ENCODE measurements at regions not wholly inside any gene's neighbourhood (a gene's known extent, or its start where the extent isn't known, plus 50 kb on each side); places are given as distances from the start of the nearest gene placed in this dataset.
A peak's percentile ranks its signal among the peaks of the same experiment; 100 is the strongest.

DNA sequence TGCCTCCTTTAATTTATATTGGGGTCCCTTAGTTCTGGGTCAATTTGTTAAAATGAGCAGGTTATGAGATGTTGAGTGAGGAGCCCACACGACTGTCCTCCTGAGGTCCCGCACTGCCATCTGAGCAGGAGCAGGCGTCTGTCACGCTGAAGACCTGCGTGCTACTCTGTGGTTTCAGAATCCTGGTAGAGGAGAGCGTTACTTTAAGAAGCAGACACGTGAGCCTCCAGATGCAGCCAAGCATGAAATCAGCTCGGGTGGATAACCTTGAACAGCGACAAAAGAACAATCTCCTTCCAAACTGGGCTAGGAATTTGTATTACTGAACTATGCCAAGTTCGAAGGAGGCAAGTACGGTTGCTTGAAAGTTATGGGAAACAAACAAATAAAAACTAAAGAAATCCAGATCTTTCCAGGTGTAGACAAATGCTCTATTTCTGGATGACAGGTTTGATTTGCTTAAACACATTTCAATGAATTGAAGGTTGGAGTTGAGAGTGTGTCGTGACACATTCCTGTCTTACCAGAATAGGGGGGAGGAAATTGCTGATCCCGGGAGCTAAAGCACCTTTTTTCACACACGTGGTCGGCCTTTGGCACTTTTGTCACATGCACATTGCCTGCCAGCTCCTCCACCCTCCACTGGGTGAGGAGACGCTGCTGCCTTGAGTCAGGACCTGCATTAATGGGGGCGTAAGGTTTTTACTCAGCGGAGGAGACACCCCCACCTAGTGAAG lies 945.5 kb upstream of the SLC10A2 start:
- no peak overlapping the region for H3K4me3 ChIP-seq (ENCODE audit: low read length)
- H3K4me1 ChIP-seq (ENCODE audit: control insufficient read depth, insufficient read depth, low read length): peaks cover 10% of the 10 kb centered on the region
- peak overlapping the region; percentile 19 for H3K4me2 ChIP-seq (ENCODE audit: low read length)
- no peak overlapping the region for H3K9ac ChIP-seq (ENCODE audit: low read depth, low read length)
- H3K27me3 ChIP-seq (ENCODE audit: control insufficient read depth, insufficient read depth, low read length): no peaks in the 10 kb centered on the region
- no peaks in the 10 kb centered on the region for H3K9me3 ChIP-seq (replicated peaks; ENCODE audit: low read length)
- H3K36me3 ChIP-seq (ENCODE audit: insufficient read depth, low read length): no peaks in the 10 kb centered on the region

DNA sequence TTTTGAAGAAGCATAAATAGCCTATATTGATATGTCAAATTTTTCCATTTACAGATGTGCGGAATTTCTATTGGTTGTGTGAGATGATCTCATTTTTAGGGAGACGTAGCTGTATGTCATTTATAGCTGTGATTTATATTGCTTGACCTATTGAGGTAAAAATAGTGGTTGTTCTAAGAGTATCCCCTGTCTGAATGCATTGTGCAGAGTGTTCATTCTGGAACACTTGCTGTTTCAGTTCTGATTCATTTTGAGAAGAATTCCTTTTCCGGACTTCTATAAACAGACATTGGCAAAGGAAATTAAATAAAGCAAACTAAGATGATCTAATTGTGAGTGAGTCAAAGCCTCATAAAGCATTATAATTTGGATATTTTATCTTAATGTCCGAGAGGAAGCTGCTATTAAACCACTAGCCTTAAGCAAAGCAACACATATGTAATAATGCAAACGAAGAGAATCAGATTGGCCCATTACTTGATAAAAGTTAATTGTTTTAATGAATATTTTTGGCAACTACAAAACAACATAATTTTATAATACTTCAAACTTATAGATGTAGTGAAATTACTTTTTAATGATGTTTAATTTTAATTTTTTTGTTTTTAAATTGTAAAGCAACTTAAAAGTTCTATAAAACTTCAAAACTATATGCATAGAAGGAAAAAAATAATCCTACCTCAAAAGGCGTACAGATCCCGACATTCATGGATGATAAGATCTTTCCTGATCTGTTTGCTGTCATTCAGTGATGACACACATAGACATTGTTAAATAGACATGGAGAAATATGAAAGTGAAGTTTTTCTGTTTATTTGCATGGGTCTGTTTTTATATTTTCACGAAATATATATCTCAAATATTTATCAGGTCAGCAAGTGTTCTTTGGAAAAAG lies 942.6 kb upstream of the SLC10A2 start:
- no peak overlapping the region for H3K9ac ChIP-seq (ENCODE audit: low read depth, low read length)
- no peaks in the 10 kb centered on the region for H3K36me3 ChIP-seq (ENCODE audit: insufficient read depth, low read length)
- H3K4me1 ChIP-seq (ENCODE audit: control insufficient read depth, insufficient read depth, low read length): peaks cover 13% of the 10 kb centered on the region
- no peak overlapping the region for H3K4me2 ChIP-seq (ENCODE audit: low read length)
- no peaks in the 10 kb centered on the region for H3K27me3 ChIP-seq (ENCODE audit: control insufficient read depth, insufficient read depth, low read length)
- H3K4me3 ChIP-seq (ENCODE audit: low read length): no peak overlapping the region
- no peaks in the 10 kb centered on the region for H3K9me3 ChIP-seq (replicated peaks; ENCODE audit: low read length)

DNA sequence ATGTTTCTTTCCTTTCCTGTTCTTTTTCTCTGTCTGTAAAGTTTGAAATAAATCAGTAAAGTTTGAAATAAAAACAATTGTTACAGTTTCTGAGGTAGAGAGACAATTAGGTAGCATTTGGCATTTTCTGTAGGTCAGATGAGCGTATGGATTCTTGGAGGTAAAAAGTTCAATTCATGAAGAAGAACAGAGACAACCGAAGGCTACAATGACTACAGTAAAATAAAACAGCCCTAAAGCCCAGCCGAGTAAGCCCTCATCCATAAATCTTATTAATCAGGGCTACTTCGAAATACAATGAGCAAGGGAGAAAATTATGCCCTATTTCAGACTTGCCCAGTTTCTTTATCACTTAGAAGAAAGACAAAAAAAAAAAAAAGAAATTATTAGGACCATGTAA lies 941.9 kb upstream of the SLC10A2 start:
- H3K4me2 ChIP-seq (ENCODE audit: low read length): no peak overlapping the region
- H3K4me1 ChIP-seq (ENCODE audit: control insufficient read depth, insufficient read depth, low read length): peaks cover 13% of the 10 kb centered on the region
- H3K4me3 ChIP-seq (ENCODE audit: low read length): no peak overlapping the region
- no peaks in the 10 kb centered on the region for H3K36me3 ChIP-seq (ENCODE audit: insufficient read depth, low read length)
- H3K27me3 ChIP-seq (ENCODE audit: control insufficient read depth, insufficient read depth, low read length): no peaks in the 10 kb centered on the region
- H3K9me3 ChIP-seq (replicated peaks; ENCODE audit: low read length): no peaks in the 10 kb centered on the region
- no peak overlapping the region for H3K9ac ChIP-seq (ENCODE audit: low read depth, low read length)

DNA sequence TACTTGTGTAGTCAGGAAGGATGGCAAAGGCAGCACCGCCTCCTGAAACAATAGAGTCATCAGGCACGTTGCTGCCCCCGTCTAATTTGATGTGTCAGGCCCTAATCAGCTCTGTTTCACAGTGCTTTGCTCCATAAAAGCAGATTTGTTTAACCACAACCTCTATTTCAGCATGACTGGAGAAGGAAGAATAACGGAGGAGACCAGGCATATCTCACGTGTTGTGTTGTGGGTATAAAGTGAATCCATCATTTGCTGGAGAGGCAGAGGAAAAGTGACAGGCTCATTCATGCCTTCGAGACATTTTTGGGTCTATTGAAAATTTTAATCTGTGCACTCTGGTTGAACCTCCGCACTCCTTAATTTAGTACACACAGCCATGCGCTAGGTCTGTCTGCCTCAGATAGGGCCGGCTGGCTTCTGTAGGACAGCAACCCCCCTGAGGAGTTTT lies 940.4 kb upstream of the SLC10A2 start:
- Histone ChIP-seq H3K4me1 (ENCODE audit: control insufficient read depth, insufficient read depth, low read length) (peaks cover 12% of the 10 kb centered on the region), H3K9me3 (replicated peaks; ENCODE audit: low read length) (no peaks in the 10 kb centered on the region)

GRCh38 chr13:104004572-104004971 lies 938.4 kb upstream of the SLC10A2 start:
- Histone ChIP-seq H3K4me3 (ENCODE audit: low read length) (no peak overlapping the region), H3K9me3 (replicated peaks; ENCODE audit: low read length) (no peaks in the 10 kb centered on the region), H3K9ac (ENCODE audit: low read depth, low read length) (no peak overlapping the region), H3K27me3 (ENCODE audit: control insufficient read depth, insufficient read depth, low read length) (no peaks in the 10 kb centered on the region), H3K4me1 (ENCODE audit: control insufficient read depth, insufficient read depth, low read length) (peaks cover 9% of the 10 kb centered on the region), H3K36me3 (ENCODE audit: insufficient read depth, low read length) (no peaks in the 10 kb centered on the region), H3K4me2 (ENCODE audit: low read length) (no peak overlapping the region)

More for the DNA sequence above, 940.4 kb upstream of the SLC10A2 start:
- H3K4me3 ChIP-seq (ENCODE audit: low read length): no peak overlapping the region
- no peak overlapping the region for H3K9ac ChIP-seq (ENCODE audit: low read depth, low read length)
- no peaks in the 10 kb centered on the region for H3K27me3 ChIP-seq (ENCODE audit: control insufficient read depth, insufficient read depth, low read length)
- H3K36me3 ChIP-seq (ENCODE audit: insufficient read depth, low read length): no peaks in the 10 kb centered on the region
- H3K4me2 ChIP-seq (ENCODE audit: low read length): no peak overlapping the region

DNA sequence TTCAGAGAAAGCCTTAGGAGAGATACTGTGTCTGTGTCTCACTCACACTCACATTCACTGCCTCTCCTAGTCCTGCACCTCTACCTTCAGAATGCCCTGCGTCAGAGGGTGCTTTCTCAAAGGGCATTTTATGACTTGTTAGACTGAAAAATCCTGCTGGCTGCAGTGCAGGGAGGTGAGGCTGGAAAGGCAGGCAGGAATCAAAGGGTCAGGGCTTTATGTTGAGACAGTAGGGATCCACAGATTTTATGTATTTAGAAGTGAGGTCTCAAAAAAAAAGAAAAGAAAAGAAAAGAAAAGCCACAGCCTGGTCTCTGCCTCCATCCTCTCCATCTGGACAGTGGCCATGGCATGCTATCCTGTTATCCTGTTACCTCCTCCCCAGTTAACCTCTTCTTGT lies 936.0 kb upstream of the SLC10A2 start:
- H3K36me3 ChIP-seq (ENCODE audit: insufficient read depth, low read length): no peaks in the 10 kb centered on the region
- no peaks in the 10 kb centered on the region for H3K9me3 ChIP-seq (replicated peaks; ENCODE audit: low read length)

DNA sequence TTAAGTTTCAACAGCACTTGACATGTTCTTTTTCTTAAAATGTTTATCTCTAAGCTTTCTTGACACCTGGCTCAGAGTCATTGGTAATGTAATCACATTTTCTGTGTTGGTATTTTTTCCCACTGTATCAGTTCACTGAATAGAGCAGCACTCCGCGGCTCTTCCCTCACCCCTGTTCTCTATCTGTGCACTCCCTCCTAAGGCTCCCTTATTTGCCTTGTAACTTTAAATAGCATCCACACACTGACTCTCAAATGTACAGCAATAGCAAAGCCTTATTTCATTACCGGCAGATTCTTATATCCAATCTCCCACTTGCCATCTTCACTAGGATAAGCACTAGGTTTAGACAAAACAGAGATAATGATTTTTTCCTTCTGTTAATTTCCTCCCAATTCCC lies 935.5 kb upstream of the SLC10A2 start:
- H3K4me1 ChIP-seq (ENCODE audit: control insufficient read depth, insufficient read depth, low read length): peaks cover 3% of the 10 kb centered on the region
- H3K4me2 ChIP-seq (ENCODE audit: low read length): no peak overlapping the region
- H3K9ac ChIP-seq (ENCODE audit: low read depth, low read length): no peak overlapping the region
- H3K36me3 ChIP-seq (ENCODE audit: insufficient read depth, low read length): no peaks in the 10 kb centered on the region
- no peaks in the 10 kb centered on the region for H3K27me3 ChIP-seq (ENCODE audit: control insufficient read depth, insufficient read depth, low read length)
- H3K9me3 ChIP-seq (replicated peaks; ENCODE audit: low read length): no peaks in the 10 kb centered on the region
- H3K4me3 ChIP-seq (ENCODE audit: low read length): no peak overlapping the region

More for the DNA sequence above, 936.0 kb upstream of the SLC10A2 start:
- Histone ChIP-seq H3K27me3 (ENCODE audit: control insufficient read depth, insufficient read depth, low read length) (no peaks in the 10 kb centered on the region), H3K4me1 (ENCODE audit: control insufficient read depth, insufficient read depth, low read length) (peaks cover 4% of the 10 kb centered on the region), H3K4me3 (ENCODE audit: low read length) (no peak overlapping the region), H3K9ac (ENCODE audit: low read depth, low read length) (no peak overlapping the region), H3K4me2 (ENCODE audit: low read length) (no peak overlapping the region)

DNA sequence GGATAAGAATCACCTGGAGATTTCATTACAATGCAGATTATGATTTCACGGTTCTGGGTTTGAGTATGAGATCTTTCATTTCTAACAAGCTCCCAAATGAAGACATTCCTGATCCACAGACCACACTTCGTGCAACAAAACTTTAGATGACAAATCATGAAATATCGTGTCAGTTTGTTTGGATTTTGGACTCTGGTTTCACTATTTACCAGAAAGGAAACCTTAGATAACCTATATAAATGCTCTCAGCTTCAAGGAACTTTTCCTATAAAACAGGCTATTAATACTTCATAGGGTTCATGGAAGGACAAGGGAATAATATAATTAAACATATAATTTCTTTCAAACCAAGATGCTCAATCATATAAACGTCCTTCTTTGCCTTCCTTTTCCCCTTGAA lies 930.5 kb upstream of the SLC10A2 start:
- H3K4me1 ChIP-seq (ENCODE audit: control insufficient read depth, insufficient read depth, low read length): no peaks in the 10 kb centered on the region
- no peaks in the 10 kb centered on the region for H3K36me3 ChIP-seq (ENCODE audit: insufficient read depth, low read length)
- H3K9ac ChIP-seq (ENCODE audit: low read depth, low read length): no peak overlapping the region
- no peak overlapping the region for H3K4me3 ChIP-seq (ENCODE audit: low read length)
- no peaks in the 10 kb centered on the region for H3K27me3 ChIP-seq (ENCODE audit: control insufficient read depth, insufficient read depth, low read length)
- no peaks in the 10 kb centered on the region for H3K9me3 ChIP-seq (replicated peaks; ENCODE audit: low read length)
- no peak overlapping the region for H3K4me2 ChIP-seq (ENCODE audit: low read length)

DNA sequence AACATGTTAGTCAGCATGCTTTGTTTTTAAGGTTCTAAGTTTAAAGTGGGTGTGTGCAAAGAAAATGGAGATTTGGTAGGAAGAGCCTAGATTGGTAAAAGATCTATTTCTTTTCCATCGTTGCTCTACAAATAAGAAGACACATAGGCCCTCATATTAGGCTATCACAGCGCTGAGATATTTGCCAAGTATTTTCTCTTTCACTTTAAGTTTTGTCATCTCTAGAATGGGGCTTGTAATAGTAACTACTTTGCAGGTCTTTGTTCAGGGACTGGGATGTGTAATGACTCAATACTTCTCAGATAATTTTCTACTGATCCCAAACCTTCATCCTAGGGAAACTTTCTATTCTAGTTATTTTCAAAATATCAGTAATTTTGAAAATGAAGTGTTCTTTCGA lies 917.7 kb upstream of the SLC10A2 start:
- Histone ChIP-seq H3K4me3 (ENCODE audit: low read length) (no peak overlapping the region), H3K9me3 (replicated peaks; ENCODE audit: low read length) (no peaks in the 10 kb centered on the region)

DNA sequence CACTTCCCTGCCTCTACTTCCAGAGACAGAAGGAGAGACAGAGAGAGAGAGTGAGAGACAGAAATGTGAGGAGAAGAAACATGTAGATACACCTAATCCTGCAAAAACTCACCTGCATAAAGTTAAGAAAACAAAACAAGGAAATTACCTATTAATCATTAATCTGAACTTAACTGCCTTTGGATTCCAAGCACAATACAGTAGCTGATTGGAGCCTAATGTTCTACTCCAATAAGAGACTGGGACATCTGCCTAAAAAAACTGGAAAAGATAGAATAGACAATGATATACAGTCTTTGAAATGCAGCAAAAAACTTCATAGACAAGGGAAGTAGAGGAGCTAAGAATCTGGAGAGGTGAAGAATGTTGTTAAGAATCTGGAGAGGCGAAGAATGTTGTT lies 910.2 kb upstream of the SLC10A2 start:
- Histone ChIP-seq H3K9me3 (replicated peaks; ENCODE audit: low read length) (no peaks in the 10 kb centered on the region), H3K27me3 (ENCODE audit: control insufficient read depth, insufficient read depth, low read length) (no peaks in the 10 kb centered on the region), H3K4me3 (ENCODE audit: low read length) (no peak overlapping the region), H3K36me3 (ENCODE audit: insufficient read depth, low read length) (no peaks in the 10 kb centered on the region), H3K4me2 (ENCODE audit: low read length) (no peak overlapping the region), H3K4me1 (ENCODE audit: control insufficient read depth, insufficient read depth, low read length) (no peaks in the 10 kb centered on the region), H3K9ac (ENCODE audit: low read depth, low read length) (no peak overlapping the region)

More for the DNA sequence above, 917.7 kb upstream of the SLC10A2 start:
- Histone ChIP-seq H3K4me1 (ENCODE audit: control insufficient read depth, insufficient read depth, low read length) (no peaks in the 10 kb centered on the region), H3K9ac (ENCODE audit: low read depth, low read length) (no peak overlapping the region), H3K27me3 (ENCODE audit: control insufficient read depth, insufficient read depth, low read length) (no peaks in the 10 kb centered on the region), H3K36me3 (ENCODE audit: insufficient read depth, low read length) (no peaks in the 10 kb centered on the region), H3K4me2 (ENCODE audit: low read length) (no peak overlapping the region)

DNA sequence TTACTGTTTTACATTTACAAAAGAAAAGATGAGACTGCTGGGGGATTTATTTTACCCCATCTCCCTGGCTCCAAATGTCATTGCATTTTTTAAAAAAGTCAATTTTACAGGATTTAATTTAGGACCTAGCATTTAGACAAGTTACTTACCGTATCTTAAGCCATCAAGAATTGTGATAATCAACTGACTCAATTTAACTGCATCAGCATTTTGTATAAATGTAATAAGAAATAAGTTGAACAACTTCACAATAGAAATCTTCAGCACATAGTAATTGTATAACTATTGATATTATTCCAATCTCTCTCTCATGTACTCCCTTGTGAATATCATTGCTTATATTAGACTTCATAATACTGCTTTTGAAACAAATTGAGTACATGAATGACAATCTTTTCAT lies 907.5 kb upstream of the SLC10A2 start:
- Histone ChIP-seq H3K9me3 (replicated peaks; ENCODE audit: low read length) (no peaks in the 10 kb centered on the region), H3K4me2 (ENCODE audit: low read length) (no peak overlapping the region), H3K27me3 (ENCODE audit: control insufficient read depth, insufficient read depth, low read length) (no peaks in the 10 kb centered on the region), H3K9ac (ENCODE audit: low read depth, low read length) (no peak overlapping the region), H3K36me3 (ENCODE audit: insufficient read depth, low read length) (no peaks in the 10 kb centered on the region), H3K4me3 (ENCODE audit: low read length) (no peak overlapping the region), H3K4me1 (ENCODE audit: control insufficient read depth, insufficient read depth, low read length) (no peaks in the 10 kb centered on the region)

Data from skeletal muscle satellite cell (primary cell).